ENCODE measurements at regions not wholly inside any gene's neighbourhood (a gene's known extent, or its start where the extent isn't known, plus 50 kb on each side); places are given as distances from the start of the nearest gene placed in this dataset.

DNA sequence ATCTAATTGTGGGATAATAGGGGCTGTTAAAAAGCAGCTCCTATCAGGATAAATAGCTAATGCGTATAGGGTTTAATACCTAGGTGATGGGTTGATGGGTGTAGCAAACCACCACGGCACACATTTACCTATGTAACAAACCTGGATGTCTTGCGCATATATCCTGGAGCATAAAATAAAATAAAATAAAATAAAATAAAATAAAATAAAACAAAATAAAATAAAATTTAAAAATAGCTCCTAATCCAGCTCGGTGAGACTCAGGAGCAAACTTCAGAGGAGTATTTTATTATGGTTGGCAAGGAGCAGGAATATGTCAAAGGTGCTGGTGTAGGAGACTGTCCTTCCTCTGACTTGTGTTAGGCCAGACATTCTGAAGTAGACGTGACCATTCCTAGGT, 721.0 kb downstream of the BCL11B start:
- TF ChIP-seq, protein P1, sequence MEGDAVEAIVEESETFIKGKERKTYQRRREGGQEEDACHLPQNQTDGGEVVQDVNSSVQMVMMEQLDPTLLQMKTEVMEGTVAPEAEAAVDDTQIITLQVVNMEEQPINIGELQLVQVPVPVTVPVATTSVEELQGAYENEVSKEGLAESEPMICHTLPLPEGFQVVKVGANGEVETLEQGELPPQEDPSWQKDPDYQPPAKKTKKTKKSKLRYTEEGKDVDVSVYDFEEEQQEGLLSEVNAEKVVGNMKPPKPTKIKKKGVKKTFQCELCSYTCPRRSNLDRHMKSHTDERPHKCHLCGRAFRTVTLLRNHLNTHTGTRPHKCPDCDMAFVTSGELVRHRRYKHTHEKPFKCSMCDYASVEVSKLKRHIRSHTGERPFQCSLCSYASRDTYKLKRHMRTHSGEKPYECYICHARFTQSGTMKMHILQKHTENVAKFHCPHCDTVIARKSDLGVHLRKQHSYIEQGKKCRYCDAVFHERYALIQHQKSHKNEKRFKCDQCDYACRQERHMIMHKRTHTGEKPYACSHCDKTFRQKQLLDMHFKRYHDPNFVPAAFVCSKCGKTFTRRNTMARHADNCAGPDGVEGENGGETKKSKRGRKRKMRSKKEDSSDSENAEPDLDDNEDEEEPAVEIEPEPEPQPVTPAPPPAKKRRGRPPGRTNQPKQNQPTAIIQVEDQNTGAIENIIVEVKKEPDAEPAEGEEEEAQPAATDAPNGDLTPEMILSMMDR (IDR thresholded peaks at IDR 0.05): no peak
- TF ChIP-seq ZFX (IDR thresholded peaks at IDR 0.05; ENCODE audit: borderline replicate concordance): no peak
